ENCODE measurements at regions not wholly inside any gene's neighbourhood (a gene's known extent, or its start where the extent isn't known, plus 50 kb on each side); places are given as distances from the start of the nearest gene placed in this dataset.
"Not testable (repeated sequence)": the region's sequence is repeated elsewhere in the genome, so short reads cannot be mapped to it uniquely, and the experiment has no call there.

DNA sequence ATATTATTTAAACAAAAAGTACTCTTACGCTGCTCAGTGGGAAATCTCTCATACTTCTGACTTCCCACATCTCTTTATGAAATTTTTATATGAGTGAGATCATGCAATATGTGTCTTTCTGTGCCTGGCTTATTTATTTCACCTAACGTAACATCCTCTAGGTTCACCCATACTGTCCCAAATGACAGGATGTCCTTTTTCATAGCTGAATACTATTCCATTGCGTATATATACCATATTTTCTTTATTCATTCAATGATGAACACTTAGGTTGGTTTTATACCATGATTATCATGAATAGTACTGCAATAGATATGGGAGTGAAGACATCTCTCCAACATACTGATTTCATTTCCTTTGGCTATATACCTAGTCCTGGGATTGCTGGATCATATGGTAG, 57.8 kb upstream of the TPP2 start:
- DNase-seq (ENCODE audit: low read depth): no peak
- in situ Hi-C loops (cut with HindIII; ENCODE audit: low sequenced_read_pairs): no loop called here
- no peak overlapping the region for H3K4me3 ChIP-seq (ENCODE audit: low read depth, low read length)
- TF ChIP-seq CTCF (IDR thresholded peaks at IDR 0.05; ENCODE audit: low read depth, low read length, missing control alignments): no peak

DNA sequence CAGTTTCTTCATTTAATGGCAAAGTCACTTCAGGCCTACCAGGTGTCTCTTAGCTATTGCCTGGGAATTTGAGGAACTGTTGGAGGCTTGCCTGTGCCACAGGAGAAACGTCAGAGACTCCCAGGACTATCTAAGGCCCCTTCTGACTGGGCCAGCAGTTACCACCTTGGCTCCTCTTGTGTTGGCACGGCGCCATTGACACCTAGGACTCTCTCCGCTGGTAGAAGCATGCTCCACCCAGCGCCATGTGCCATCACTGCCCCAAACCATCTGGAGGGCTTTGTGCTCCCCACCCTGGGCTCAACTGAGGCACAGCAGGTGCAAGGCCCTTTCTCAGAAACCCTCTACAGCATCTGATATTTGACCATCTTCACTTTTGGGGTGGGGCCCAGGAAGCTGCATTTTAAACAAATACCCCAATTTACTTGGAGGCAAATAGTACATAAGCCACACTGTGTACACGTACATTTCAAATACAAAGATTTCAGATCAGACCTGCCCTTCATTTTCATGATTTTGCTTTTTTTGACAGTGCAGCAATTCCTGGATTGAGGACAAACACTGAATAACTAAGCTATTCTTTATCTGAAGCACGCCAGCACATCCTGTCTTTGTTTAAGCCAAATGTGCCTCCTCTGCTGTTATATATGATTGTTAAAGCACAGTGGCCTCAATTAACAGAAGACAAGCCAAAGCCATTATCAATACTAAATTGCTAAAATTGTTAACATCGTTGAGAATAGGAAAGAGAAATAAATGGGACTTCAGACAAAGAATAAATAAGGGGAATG, 59.9 kb upstream of the TPP2 start:
- in situ Hi-C loops (cut with HindIII; ENCODE audit: low sequenced_read_pairs): no loop called here
- no peak for DNase-seq (ENCODE audit: low read depth)
- no peak overlapping the region for H3K4me3 ChIP-seq (ENCODE audit: low read depth, low read length)

DNA sequence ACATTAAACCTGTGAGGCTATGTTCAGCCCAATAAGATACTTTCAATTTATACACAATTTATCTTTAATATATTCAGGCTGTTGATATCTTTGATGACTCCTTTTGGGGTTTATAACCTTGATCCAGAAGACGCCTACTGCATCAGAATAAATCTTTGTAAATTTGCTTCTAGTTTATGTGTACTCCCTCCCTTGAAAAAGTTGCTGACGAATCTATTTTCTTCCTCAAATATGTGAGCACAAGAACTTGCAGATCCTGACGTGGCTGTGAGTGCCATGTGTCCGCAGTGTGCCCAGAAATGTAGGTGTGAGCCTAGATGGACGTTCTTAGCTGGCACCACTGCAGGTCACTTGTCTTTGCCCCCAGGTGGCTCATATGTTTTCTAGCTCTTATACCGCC, 60.6 kb upstream of the TPP2 start:
- no peak for DNase-seq (ENCODE audit: low read depth)
- in situ Hi-C loops (cut with HindIII; ENCODE audit: low sequenced_read_pairs): no loop called here
- no peak overlapping the region for H3K4me3 ChIP-seq (ENCODE audit: low read depth, low read length)
- TF ChIP-seq CTCF (IDR thresholded peaks at IDR 0.05; ENCODE audit: low read depth, low read length, missing control alignments): no peak

More for the DNA sequence above, 59.9 kb upstream of the TPP2 start:
- no peak for TF ChIP-seq CTCF (IDR thresholded peaks at IDR 0.05; ENCODE audit: low read depth, low read length, missing control alignments)

- DNase-seq (ENCODE audit: low read depth): no peak
- H3K4me3 ChIP-seq (ENCODE audit: low read depth, low read length): no peak overlapping the region
- in situ Hi-C loops (cut with HindIII; ENCODE audit: low sequenced_read_pairs): no loop called here
- no peak for TF ChIP-seq CTCF (IDR thresholded peaks at IDR 0.05; ENCODE audit: low read depth, low read length, missing control alignments)
These were observed 66.0 kb upstream of the TPP2 start for GRCh38 chr13:102530751-102531150.

- H3K4me3 ChIP-seq (ENCODE audit: low read depth, low read length); in situ Hi-C loops (cut with HindIII; ENCODE audit: low sequenced_read_pairs); DNase-seq (ENCODE audit: low read depth): not testable (repeated sequence)
These were observed 74.5 kb upstream of the TPP2 start for GRCh38 chr13:102522251-102522650.

DNA sequence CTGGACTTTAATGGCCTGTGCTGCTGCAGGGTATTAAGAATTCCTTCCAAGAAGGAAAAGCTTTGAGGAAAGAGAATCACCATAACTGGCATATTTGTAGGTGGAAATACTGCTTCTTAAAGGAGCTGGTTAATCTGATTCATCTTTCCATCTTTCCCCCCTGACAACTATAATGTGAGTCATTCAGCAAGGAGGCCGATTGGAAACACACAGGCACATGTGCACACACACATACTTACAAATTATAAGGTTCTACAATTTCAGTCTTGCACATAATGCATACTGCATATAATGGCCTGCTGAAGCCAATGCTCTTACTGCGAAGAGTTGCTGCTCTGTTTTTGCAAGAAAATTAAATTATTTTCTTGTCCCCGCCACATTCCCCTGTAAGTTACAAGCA, 78.8 kb upstream of the TPP2 start:
- in situ Hi-C loops (cut with HindIII; ENCODE audit: low sequenced_read_pairs): no loop called here
- no peak overlapping the region for H3K4me3 ChIP-seq (ENCODE audit: low read depth, low read length)
- no peak for DNase-seq (ENCODE audit: low read depth)
- no peak for TF ChIP-seq CTCF (IDR thresholded peaks at IDR 0.05; ENCODE audit: low read depth, low read length, missing control alignments)

GRCh38 chr13:102510072-102510471, 86.7 kb upstream of the TPP2 start:
- DNase-seq (ENCODE audit: low read depth): no peak
- in situ Hi-C loops (cut with HindIII; ENCODE audit: low sequenced_read_pairs): no loop called here

More at GRCh38 chr13:102510072-102510471, 86.7 kb upstream of the TPP2 start:
- no peak for TF ChIP-seq CTCF (IDR thresholded peaks at IDR 0.05; ENCODE audit: low read depth, low read length, missing control alignments)
- H3K4me3 ChIP-seq (ENCODE audit: low read depth, low read length): no peak overlapping the region

Data from astrocyte of the cerebellum (primary cell).